Stomach smooth muscle (tissue), 2 donors: ENCODE measurements at regions not wholly inside any gene's neighbourhood (a gene's known extent, or its start where the extent isn't known, plus 50 kb on each side); places are given as distances from the start of the nearest gene placed in this dataset.

Experiments used
- H3K27ac ChIP-seq: one replicate; pipeline ENCODE4 v1.7.0; 2013; ENCODE audit warnings: mild to moderate bottlenecking, low read length, inconsistent platforms
- H3K27me3 ChIP-seq, 2 donors: one replicate each; pipeline ENCODE4 v1.7.0; 2013; ENCODE audit warnings: low read length in 2 of 2; ENCODE audit not compliant: insufficient read depth in 2 of 2, control insufficient read depth in 1 of 2
- H3K36me3 ChIP-seq, 2 donors: one replicate each; pipeline ENCODE4 v1.7.0; 2013; ENCODE audit warnings: low read length in 2 of 2; ENCODE audit not compliant: control insufficient read depth in 2 of 2, insufficient read depth in 2 of 2
- H3K4me1 ChIP-seq: one replicate; pipeline ENCODE4 v1.7.0; 2013; ENCODE audit warnings: low read length; ENCODE audit not compliant: control insufficient read depth, insufficient read depth
- H3K4me3 ChIP-seq, 2 donors: one replicate each; pipeline ENCODE4 v1.7.0; 2013; ENCODE audit warnings: low read length in 2 of 2
- H3K9ac ChIP-seq, 2 donors: one replicate each; pipeline ENCODE4 v1.7.0; 2013; ENCODE audit warnings: low read length in 2 of 2, mild to moderate bottlenecking in 1 of 2
- H3K9me3 ChIP-seq, 2 donors: one replicate each; pipeline ENCODE4 v1.7.0; 2013; ENCODE audit warnings: low read length in 2 of 2; ENCODE audit not compliant: control insufficient read depth in 2 of 2
- donor health status: healthy.
- donor health status: Pancreatic carcinoma.

GRCh38 chr9:99433095-99433494, 211.0 kb downstream of the SEC61B start:
- Histone ChIP-seq H3K27me3 (no peaks in the 10 kb centered on the region), H3K36me3 (no peaks in the 10 kb centered on the region), H3K9ac (no peak overlapping the region), H3K4me3 (no peak overlapping the region), H3K27ac (no peak overlapping the region), H3K4me1 (no peaks in the 10 kb centered on the region), H3K9me3 (no peaks in the 10 kb centered on the region)

- H3K9me3 ChIP-seq = no peaks in the 10 kb centered on the region
- no peak overlapping the region for H3K4me3 ChIP-seq
- no peaks in the 10 kb centered on the region for H3K4me1 ChIP-seq
- no peaks in the 10 kb centered on the region for H3K36me3 ChIP-seq
- no peak overlapping the region for H3K9ac ChIP-seq
- no peak overlapping the region for H3K27ac ChIP-seq
- H3K27me3 ChIP-seq = no peaks in the 10 kb centered on the region
Observed at GRCh38 chr9:99433555-99433954, 211.5 kb downstream of the SEC61B start.

- Histone ChIP-seq H3K27me3 (no peaks in the 10 kb centered on the region), H3K4me1 (no peaks in the 10 kb centered on the region), H3K36me3 (no peaks in the 10 kb centered on the region), H3K4me3 (no peak overlapping the region), H3K27ac (no peak overlapping the region), H3K9ac (no peak overlapping the region), H3K9me3 (no peaks in the 10 kb centered on the region)
Observed at GRCh38 chr9:99436616-99437015, 214.5 kb downstream of the SEC61B start.

GRCh38 chr9:99437145-99437544, 215.1 kb downstream of the SEC61B start:
- Histone ChIP-seq H3K27ac (no peak overlapping the region), H3K27me3 (no peaks in the 10 kb centered on the region), H3K36me3 (no peaks in the 10 kb centered on the region), H3K4me3 (no peak overlapping the region), H3K9me3 (no peaks in the 10 kb centered on the region), H3K9ac (no peak overlapping the region), H3K4me1 (no peaks in the 10 kb centered on the region)

GRCh38 chr9:99438596-99438995, 216.5 kb downstream of the SEC61B start:
- no peak overlapping the region for H3K9ac ChIP-seq
- no peaks in the 10 kb centered on the region for H3K36me3 ChIP-seq
- no peaks in the 10 kb centered on the region for H3K4me1 ChIP-seq
- no peak overlapping the region for H3K27ac ChIP-seq
- no peaks in the 10 kb centered on the region for H3K27me3 ChIP-seq
- H3K4me3 ChIP-seq = no peak overlapping the region
- no peaks in the 10 kb centered on the region for H3K9me3 ChIP-seq

- H3K9me3 ChIP-seq = no peaks in the 10 kb centered on the region
- no peak overlapping the region for H3K4me3 ChIP-seq
- no peak overlapping the region for H3K9ac ChIP-seq
- H3K4me1 ChIP-seq = peaks cover 5% of the 10 kb centered on the region
- H3K36me3 ChIP-seq = no peaks in the 10 kb centered on the region
- H3K27ac ChIP-seq = no peak overlapping the region
- no peaks in the 10 kb centered on the region for H3K27me3 ChIP-seq
Observed at GRCh38 chr9:99441829-99442228, 219.7 kb downstream of the SEC61B start.

- no peak overlapping the region for H3K4me3 ChIP-seq
- no peak overlapping the region for H3K27ac ChIP-seq
- H3K36me3 ChIP-seq = no peaks in the 10 kb centered on the region
- H3K27me3 ChIP-seq = no peaks in the 10 kb centered on the region
- peaks cover 5% of the 10 kb centered on the region for H3K4me1 ChIP-seq
- H3K9me3 ChIP-seq = no peaks in the 10 kb centered on the region
- no peak overlapping the region for H3K9ac ChIP-seq
Observed at GRCh38 chr9:99445371-99445891, 223.3 kb downstream of the SEC61B start.

- Histone ChIP-seq H3K36me3 (no peaks in the 10 kb centered on the region), H3K4me3 (no peak overlapping the region), H3K9me3 (no peaks in the 10 kb centered on the region), H3K4me1 (peaks cover 5% of the 10 kb centered on the region), H3K9ac (no peak overlapping the region), H3K27ac (no peak overlapping the region), H3K27me3 (no peaks in the 10 kb centered on the region)
Observed at GRCh38 chr9:99445920-99446319, 223.8 kb downstream of the SEC61B start.

GRCh38 chr9:99447951-99448350, 225.9 kb downstream of the SEC61B start:
- Histone ChIP-seq H3K9me3 (no peaks in the 10 kb centered on the region), H3K27me3 (no peaks in the 10 kb centered on the region), H3K4me1 (peaks cover 5% of the 10 kb centered on the region), H3K4me3 (no peak overlapping the region), H3K27ac (no peak overlapping the region), H3K36me3 (no peaks in the 10 kb centered on the region), H3K9ac (no peak overlapping the region)

GRCh38 chr9:99449726-99450125, 227.6 kb downstream of the SEC61B start:
- Histone ChIP-seq H3K4me3 (no peak overlapping the region), H3K27me3 (no peaks in the 10 kb centered on the region), H3K27ac (no peak overlapping the region), H3K4me1 (peaks cover 5% of the 10 kb centered on the region), H3K9ac (no peak overlapping the region), H3K9me3 (no peaks in the 10 kb centered on the region), H3K36me3 (no peaks in the 10 kb centered on the region)

- no peaks in the 10 kb centered on the region for H3K9me3 ChIP-seq
- H3K4me1 ChIP-seq = no peaks in the 10 kb centered on the region
- no peak overlapping the region for H3K27ac ChIP-seq
- H3K4me3 ChIP-seq = no peak overlapping the region
- H3K9ac ChIP-seq = no peak overlapping the region
- no peaks in the 10 kb centered on the region for H3K36me3 ChIP-seq
- no peaks in the 10 kb centered on the region for H3K27me3 ChIP-seq
Observed at GRCh38 chr9:99451112-99451606, 229.1 kb downstream of the SEC61B start.
